ENCODE measurements at regions not wholly inside any gene's neighbourhood (a gene's known extent, or its start where the extent isn't known, plus 50 kb on each side); places are given as distances from the start of the nearest gene placed in this dataset.

GRCh38 chr9:134222018-134222573, 57.7 kb upstream of the RNU6ATAC start:
- no peaks in the 10 kb centered on the region for H3K9me3 ChIP-seq (ENCODE audit: control insufficient read depth in 1 of 2, insufficient read depth in 1 of 2, low read depth in 1 of 2, low read length in 2 of 2)
- H3K79me2 ChIP-seq (ENCODE audit: insufficient read depth, low read length): no peaks in the 10 kb centered on the region
- H3K4me2 ChIP-seq (ENCODE audit: low read length): no peak overlapping the region
- ATAC-seq (no peak), DNase-seq (ENCODE audit: low read depth, low spot score) (no peak)
- intact Hi-C loops (cut with micrococcal nuclease): no loop called here
- CTCF ChIA-PET: no interaction called here
- H3K9ac ChIP-seq (ENCODE audit: low read length): no peak overlapping the region
- no peak overlapping the region for H3K27ac ChIP-seq (ENCODE audit: low read depth, low read length)
- no peak overlapping the region for H3K4me3 ChIP-seq (replicated peaks in 1 of 2; ENCODE audit: low read depth in 1 of 2, low read length in 2 of 2)
- H3K36me3 ChIP-seq (ENCODE audit: control insufficient read depth in 1 of 2, insufficient read depth in 2 of 2, low read length in 2 of 2): no peaks in the 10 kb centered on the region
- no peak for TF ChIP-seq ATF3 (IDR thresholded peaks at IDR 0.05)
- no peak for TF ChIP-seq JUND (IDR thresholded peaks at IDR 0.05)
- TF ChIP-seq ZBTB33 (IDR thresholded peaks at IDR 0.05; ENCODE audit: extremely low read depth, insufficient replicate concordance, low read length): no peak
- TF ChIP-seq ZFX (IDR thresholded peaks at IDR 0.05): no peak
- TF ChIP-seq POLR2A (IDR thresholded peaks at IDR 0.05; ENCODE audit: borderline replicate concordance, extremely low read depth, insufficient read depth, insufficient read length): no peak
- no peak for TF ChIP-seq YY1 (IDR thresholded peaks at IDR 0.05; ENCODE audit: extremely low read depth, insufficient replicate concordance, low read depth, low read length)
- no peak for TF ChIP-seq SP1 (IDR thresholded peaks at IDR 0.05; ENCODE audit: low read depth)
- TF ChIP-seq SRF (IDR thresholded peaks at IDR 0.05; ENCODE audit: low read depth): no peak
- no peak overlapping the region for H2AFZ ChIP-seq (ENCODE audit: low read depth, low read length, poor library complexity, severe bottlenecking)
- no TSS peak for BruUV-seq (replicated peaks)
- POLR2A ChIA-PET: no interaction called here
- no peaks in the 10 kb centered on the region for H3K9me2 ChIP-seq (ENCODE audit: insufficient read depth)
- H3K4me1 ChIP-seq (ENCODE audit: control insufficient read depth in 1 of 2, insufficient read depth in 2 of 2, low read length in 2 of 2): no peaks in the 10 kb centered on the region
- RAD21 ChIA-PET (ENCODE audit: low non-redundant PET in 1 of 2, low total read pairs in 2 of 2, uncharacterized antibody in 2 of 2, unreplicated experiment in 2 of 2): no interaction called here
- H3K27me3 ChIP-seq (ENCODE audit: insufficient read depth, low read length): no peaks in the 10 kb centered on the region
- no peaks in the 10 kb centered on the region for H4K20me1 ChIP-seq (ENCODE audit: insufficient read depth)

GRCh38 chr9:134223091-134223490, 58.7 kb upstream of the RNU6ATAC start:
- Histone ChIP-seq H3K27ac (ENCODE audit: low read depth, low read length) (no peak overlapping the region), H3K27me3 (ENCODE audit: insufficient read depth, low read length) (no peaks in the 10 kb centered on the region), H3K4me2 (ENCODE audit: low read length) (no peak overlapping the region), H3K4me1 (ENCODE audit: control insufficient read depth in 1 of 2, insufficient read depth in 2 of 2, low read length in 2 of 2) (no peaks in the 10 kb centered on the region), H3K9me3 (ENCODE audit: control insufficient read depth in 1 of 2, insufficient read depth in 1 of 2, low read depth in 1 of 2, low read length in 2 of 2) (no peaks in the 10 kb centered on the region), H4K20me1 (ENCODE audit: insufficient read depth) (no peaks in the 10 kb centered on the region), H2AFZ (ENCODE audit: low read depth, low read length, poor library complexity, severe bottlenecking) (no peak overlapping the region), H3K4me3 (replicated peaks in 1 of 2; ENCODE audit: low read depth in 1 of 2, low read length in 2 of 2) (no peak overlapping the region), H3K79me2 (ENCODE audit: insufficient read depth, low read length) (no peaks in the 10 kb centered on the region), H3K9me2 (ENCODE audit: insufficient read depth) (no peaks in the 10 kb centered on the region), H3K9ac (ENCODE audit: low read length) (no peak overlapping the region), H3K36me3 (ENCODE audit: control insufficient read depth in 1 of 2, insufficient read depth in 2 of 2, low read length in 2 of 2) (no peaks in the 10 kb centered on the region)
- ATAC-seq (no peak), DNase-seq (ENCODE audit: low read depth, low spot score) (no peak)
- BruUV-seq (replicated peaks): no TSS peak
- ChIA-PET RAD21 (ENCODE audit: low non-redundant PET in 1 of 2, low total read pairs in 2 of 2, uncharacterized antibody in 2 of 2, unreplicated experiment in 2 of 2) (no interaction called here), CTCF (no interaction called here), POLR2A (no interaction called here)
- intact Hi-C loops (cut with micrococcal nuclease): no loop called here
- TF ChIP-seq FOSL1 (IDR thresholded peaks at IDR 0.05; ENCODE audit: low read depth) (no peak), CEBPB (IDR thresholded peaks at IDR 0.05; ENCODE audit: low read depth) (no peak), YY1 (IDR thresholded peaks at IDR 0.05; ENCODE audit: extremely low read depth, insufficient replicate concordance, low read depth, low read length) (no peak), RAD21 (IDR thresholded peaks at IDR 0.05; ENCODE audit: low read depth) (no peak), ZNF274 (IDR thresholded peaks at IDR 0.05; ENCODE audit: low read depth, low read length) (no peak), ELF1 (IDR thresholded peaks at IDR 0.05; ENCODE audit: borderline replicate concordance, low read depth) (no peak), SP1 (IDR thresholded peaks at IDR 0.05; ENCODE audit: low read depth) (no peak), EGR1 (IDR thresholded peaks at IDR 0.05; ENCODE audit: low read depth) (no peak), ZFX (IDR thresholded peaks at IDR 0.05) (no peak), CBX3 (IDR thresholded peaks at IDR 0.05; ENCODE audit: low read depth) (no peak), EZH2 (IDR thresholded peaks at IDR 0.05) (no peak), SRF (IDR thresholded peaks at IDR 0.05; ENCODE audit: low read depth) (no peak), EZH2phosphoT487 (IDR thresholded peaks at IDR 0.05; ENCODE audit: borderline replicate concordance) (no peak), SIN3A (IDR thresholded peaks at IDR 0.05; ENCODE audit: low read depth) (no peak), ZBTB33 (IDR thresholded peaks at IDR 0.05; ENCODE audit: extremely low read depth, insufficient replicate concordance, low read length) (no peak)
